GM08714 (cell line): ENCODE measurements at regions not wholly inside any gene's neighbourhood (a gene's known extent, or its start where the extent isn't known, plus 50 kb on each side); places are given as distances from the start of the nearest gene placed in this dataset.
"Not testable (repeated sequence)": the region's sequence is repeated elsewhere in the genome, so short reads cannot be mapped to it uniquely, and the experiment has no call there.

Experiments used
- H3K4me3 ChIP-seq: fragments of 200-500 bp; sonication (Bioruptor generic); 2 replicates; pipeline ENCODE4 v1.5.1; 2014; ENCODE audit warnings: mild to moderate bottlenecking, low read length, inconsistent platforms
- ZNF274 ChIP-seq: IDR thresholded peaks from 2 replicates; pipeline ENCODE4 v1.6.1; 2012; ENCODE audit warnings: mild to moderate bottlenecking, low read depth, low read length

GRCh38 chr14:71165121-71166031 lies 258.1 kb downstream of the PCNX1 start:
- H3K4me3 ChIP-seq: no peak overlapping the region

DNA sequence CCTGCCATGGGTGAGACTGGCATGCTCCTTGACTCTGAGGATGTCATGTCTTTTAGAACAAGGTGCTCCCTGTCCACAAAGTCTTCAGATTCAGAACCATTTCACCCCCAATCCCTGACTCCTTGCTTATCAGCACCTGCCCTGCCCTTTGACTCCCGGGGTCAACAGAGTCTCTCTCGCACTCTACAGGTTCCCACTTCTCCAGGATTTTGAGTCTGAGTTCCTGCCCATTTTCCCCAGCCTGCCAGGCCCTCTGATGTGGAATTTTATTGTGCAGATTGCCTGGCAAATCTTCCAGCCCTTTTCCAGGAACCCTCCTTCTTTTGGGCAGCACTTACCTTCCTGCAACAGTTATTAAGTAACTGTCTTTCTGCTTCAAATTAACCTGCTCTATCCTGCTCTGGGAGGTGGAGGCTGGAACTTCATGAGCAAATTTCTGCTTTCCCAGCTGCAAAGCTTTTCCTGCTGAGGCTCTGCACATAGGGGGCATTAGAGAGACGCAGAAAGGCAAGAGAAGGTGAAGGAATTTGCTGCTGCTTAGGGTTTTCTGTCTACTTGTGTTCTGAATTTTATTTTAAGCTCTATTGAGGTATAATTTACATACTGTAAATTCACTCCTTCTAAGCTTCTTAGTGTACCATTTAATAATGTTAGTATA lies 259.1 kb downstream of the PCNX1 start:
- no peak for TF ChIP-seq ZNF274

More at GRCh38 chr14:71165121-71166031, 258.1 kb downstream of the PCNX1 start:
- TF ChIP-seq ZNF274: no peak

DNA sequence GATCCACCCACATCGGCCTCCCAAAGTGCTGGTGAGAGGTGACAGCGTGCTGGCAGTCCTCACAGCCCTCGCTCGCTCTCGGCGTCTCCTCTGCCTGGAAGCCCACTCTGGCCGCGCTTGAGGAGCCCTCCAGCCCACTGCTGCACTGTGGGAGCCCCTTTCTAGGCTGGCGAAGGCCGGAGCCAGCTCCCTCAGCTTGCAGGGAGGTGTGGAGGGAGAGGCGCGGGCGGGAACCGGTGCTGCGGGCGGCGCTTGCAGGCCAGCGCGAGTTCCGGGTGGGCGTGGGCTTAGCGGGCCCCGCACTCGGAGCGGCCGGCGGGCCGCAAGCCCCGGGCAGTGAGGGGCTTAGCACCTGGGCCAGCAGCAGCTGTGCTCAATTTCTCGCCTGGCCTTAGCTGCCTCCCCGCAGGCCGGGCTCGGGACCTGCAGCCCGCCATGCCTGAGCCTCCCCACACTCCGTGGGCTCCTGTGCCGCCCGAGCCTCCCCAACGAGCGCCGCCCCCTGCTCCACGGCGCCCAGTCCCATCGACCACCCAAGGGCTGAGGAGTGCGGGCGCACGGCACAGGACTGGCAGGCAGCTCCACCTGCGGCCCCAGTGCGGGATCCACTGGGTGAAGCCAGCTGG lies 260.2 kb downstream of the PCNX1 start:
- not testable (repeated sequence) for H3K4me3 ChIP-seq

More for the DNA sequence above, 259.1 kb downstream of the PCNX1 start:
- H3K4me3 ChIP-seq: no peak overlapping the region

DNA sequence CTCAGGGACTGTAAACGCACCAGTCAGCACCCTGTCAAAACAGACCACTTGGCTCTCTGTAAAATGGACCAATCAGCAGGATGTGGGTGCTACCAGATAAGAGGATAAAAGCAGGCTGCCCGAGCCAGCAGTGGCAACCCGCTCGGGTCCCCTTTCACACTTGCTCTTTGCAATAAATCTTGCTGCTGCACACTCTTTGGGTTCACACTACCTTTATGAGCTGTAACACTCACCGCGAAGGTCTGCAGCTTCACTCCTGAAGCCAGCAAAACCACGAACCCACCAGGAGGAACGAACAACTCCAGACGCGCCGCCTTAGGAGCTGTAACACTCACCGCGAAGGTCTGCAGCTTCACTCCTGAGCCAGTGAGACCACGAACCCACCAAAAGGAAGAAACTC lies 260.9 kb downstream of the PCNX1 start:
- not testable (repeated sequence) for H3K4me3 ChIP-seq

DNA sequence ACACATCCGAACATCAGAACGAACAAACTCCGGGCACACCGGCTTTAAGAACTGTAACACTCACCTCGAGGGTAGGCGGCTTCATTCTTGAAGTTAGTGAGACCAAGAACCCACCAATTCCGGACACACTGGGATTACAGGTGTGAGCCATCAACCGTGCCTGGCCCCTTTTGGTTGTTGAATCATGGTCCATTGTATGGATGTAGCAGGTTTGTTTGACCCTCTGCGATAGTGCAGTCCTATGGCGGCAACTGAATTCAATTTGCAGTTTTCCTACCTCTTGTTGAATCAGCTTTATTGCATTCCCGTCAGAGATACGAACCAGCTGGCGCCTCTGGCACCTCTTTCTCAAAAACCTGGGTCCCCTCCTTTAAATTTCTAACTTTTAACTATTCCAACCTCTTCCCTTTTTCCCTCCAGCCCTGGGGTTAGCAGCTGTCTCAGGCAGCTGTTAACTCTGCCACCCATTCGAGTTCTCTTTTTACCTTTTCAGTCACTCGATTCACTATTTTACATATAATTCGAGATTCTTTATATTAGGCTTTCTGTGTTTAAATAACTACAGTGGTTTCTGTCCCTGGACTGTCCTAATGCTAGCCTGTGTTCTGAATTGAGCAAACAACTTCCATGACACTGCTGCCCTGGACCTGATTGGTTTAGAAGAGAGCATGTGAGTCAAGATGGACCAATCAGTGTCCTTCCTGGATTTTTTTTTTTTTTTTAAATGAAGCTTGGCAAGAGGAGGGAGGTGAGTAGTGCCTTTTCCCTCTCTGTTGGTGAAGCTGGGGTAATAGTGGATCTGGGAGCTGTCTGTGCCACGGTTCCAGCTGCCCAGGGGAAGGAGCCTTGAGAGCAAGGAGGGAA lies 261.5 kb downstream of the PCNX1 start:
- no peak for TF ChIP-seq ZNF274
- peak overlapping the region; percentile 18; the same call in 1 of the 2 replicates for H3K4me3 ChIP-seq

DNA sequence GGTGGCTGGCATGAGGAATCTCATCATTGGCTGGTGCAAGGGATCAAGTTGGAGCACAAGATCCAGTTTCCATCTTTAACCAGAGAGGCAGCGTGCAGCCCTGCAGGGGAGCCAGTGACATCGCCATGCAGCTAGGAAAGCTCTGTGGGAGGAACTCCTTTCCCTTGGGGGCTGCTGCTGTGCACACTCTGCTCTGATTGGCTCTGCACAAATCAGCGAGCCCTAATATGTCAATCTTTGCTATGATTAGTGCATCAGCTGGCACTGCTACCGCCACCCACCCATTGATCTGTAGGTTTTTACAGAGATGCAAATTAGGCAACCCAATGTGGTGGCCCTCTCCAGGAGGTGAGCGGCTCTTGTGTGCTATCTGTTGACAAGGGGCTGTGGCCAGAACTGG lies 262.6 kb downstream of the PCNX1 start:
- no peak for TF ChIP-seq ZNF274

GRCh38 chr14:71175491-71175890 lies 268.2 kb downstream of the PCNX1 start:
- no peak overlapping the region for H3K4me3 ChIP-seq
- TF ChIP-seq ZNF274: no peak

More for the DNA sequence above, 262.6 kb downstream of the PCNX1 start:
- no peak overlapping the region for H3K4me3 ChIP-seq

DNA sequence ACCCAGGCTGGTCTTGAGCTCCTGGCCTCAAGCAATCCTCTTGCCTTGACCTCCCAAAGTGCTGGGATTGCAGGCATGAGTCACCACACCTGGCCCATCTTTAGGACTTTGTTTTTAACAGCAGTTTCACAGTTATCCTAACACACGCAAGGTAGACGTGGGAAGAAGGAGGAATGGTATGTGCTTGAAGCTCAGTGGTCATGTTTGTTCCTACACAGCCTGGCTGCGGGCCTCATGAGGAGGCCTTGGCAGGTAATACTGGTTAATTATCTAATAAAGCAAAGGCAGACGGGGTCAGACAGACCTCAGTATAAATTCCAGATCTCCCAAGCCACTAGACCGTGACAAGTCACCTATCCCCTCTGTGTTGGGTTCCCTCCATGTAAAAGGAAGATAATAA lies 271.8 kb downstream of the PCNX1 start:
- TF ChIP-seq ZNF274: no peak
- no peak overlapping the region for H3K4me3 ChIP-seq

- no peak for TF ChIP-seq ZNF274
Measured at GRCh38 chr14:71180397-71180796, 273.1 kb downstream of the PCNX1 start.

GRCh38 chr14:71181215-71182003 lies 274.1 kb downstream of the PCNX1 start:
- H3K4me3 ChIP-seq: no peak overlapping the region

More at GRCh38 chr14:71180397-71180796, 273.1 kb downstream of the PCNX1 start:
- H3K4me3 ChIP-seq: no peak overlapping the region

GRCh38 chr14:71183876-71184689 lies 276.8 kb downstream of the PCNX1 start:
- no peak for TF ChIP-seq ZNF274

More at GRCh38 chr14:71181215-71182003, 274.1 kb downstream of the PCNX1 start:
- no peak for TF ChIP-seq ZNF274

GRCh38 chr14:71185637-71186036 lies 278.4 kb downstream of the PCNX1 start:
- TF ChIP-seq ZNF274: no peak
- H3K4me3 ChIP-seq: no peak overlapping the region

More at GRCh38 chr14:71183876-71184689, 276.8 kb downstream of the PCNX1 start:
- H3K4me3 ChIP-seq: no peak overlapping the region
